ENCODE measurements at regions not wholly inside any gene's neighbourhood (a gene's known extent, or its start where the extent isn't known, plus 50 kb on each side); places are given as distances from the start of the nearest gene placed in this dataset.

- H3K36me3 ChIP-seq (ENCODE audit: insufficient read depth, low read length): no peaks in the 10 kb centered on the region
- H4K20me1 ChIP-seq (ENCODE audit: insufficient read depth, low read length, poor library complexity, severe bottlenecking): no peaks in the 10 kb centered on the region
- H3K4me1 ChIP-seq (ENCODE audit: insufficient read depth, low read length, poor library complexity, severe bottlenecking): no peaks in the 10 kb centered on the region
- H2AFZ ChIP-seq (ENCODE audit: low read length): no peak overlapping the region
- H3F3A ChIP-seq (ENCODE audit: low read depth): no peaks in the 10 kb centered on the region
- H3K79me2 ChIP-seq (ENCODE audit: insufficient read depth, low read length): no peaks in the 10 kb centered on the region
- no peaks in the 10 kb centered on the region for H3K9me2 ChIP-seq (replicated peaks; ENCODE audit: low read depth, low read length)
- H3K9me3 ChIP-seq (ENCODE audit: insufficient read depth, low read depth, low read length): no peaks in the 10 kb centered on the region; the same call in 1 of the 2 replicates
- no peak overlapping the region for H3K4me3 ChIP-seq (ENCODE audit: low read length, poor library complexity, severe bottlenecking)
- TF ChIP-seq EZH2phosphoT487 (IDR thresholded peaks at IDR 0.05; ENCODE audit: borderline replicate concordance): no peak
- TF ChIP-seq, protein P1, sequence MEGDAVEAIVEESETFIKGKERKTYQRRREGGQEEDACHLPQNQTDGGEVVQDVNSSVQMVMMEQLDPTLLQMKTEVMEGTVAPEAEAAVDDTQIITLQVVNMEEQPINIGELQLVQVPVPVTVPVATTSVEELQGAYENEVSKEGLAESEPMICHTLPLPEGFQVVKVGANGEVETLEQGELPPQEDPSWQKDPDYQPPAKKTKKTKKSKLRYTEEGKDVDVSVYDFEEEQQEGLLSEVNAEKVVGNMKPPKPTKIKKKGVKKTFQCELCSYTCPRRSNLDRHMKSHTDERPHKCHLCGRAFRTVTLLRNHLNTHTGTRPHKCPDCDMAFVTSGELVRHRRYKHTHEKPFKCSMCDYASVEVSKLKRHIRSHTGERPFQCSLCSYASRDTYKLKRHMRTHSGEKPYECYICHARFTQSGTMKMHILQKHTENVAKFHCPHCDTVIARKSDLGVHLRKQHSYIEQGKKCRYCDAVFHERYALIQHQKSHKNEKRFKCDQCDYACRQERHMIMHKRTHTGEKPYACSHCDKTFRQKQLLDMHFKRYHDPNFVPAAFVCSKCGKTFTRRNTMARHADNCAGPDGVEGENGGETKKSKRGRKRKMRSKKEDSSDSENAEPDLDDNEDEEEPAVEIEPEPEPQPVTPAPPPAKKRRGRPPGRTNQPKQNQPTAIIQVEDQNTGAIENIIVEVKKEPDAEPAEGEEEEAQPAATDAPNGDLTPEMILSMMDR (conservative IDR thresholded peaks at IDR 0.05; ENCODE audit: low read length): no peak
- H3K9ac ChIP-seq (ENCODE audit: low read depth, low read length, poor library complexity, severe bottlenecking): no peak overlapping the region
- H3K4me2 ChIP-seq (ENCODE audit: low read depth, low read length, poor library complexity, severe bottlenecking): no peak overlapping the region
- H3K27me3 ChIP-seq (ENCODE audit: insufficient read depth, low read length, poor library complexity, severe bottlenecking): no peaks in the 10 kb centered on the region
Observed at GRCh38 chr12:115253049-115253448, 569.1 kb upstream of the TBX3 start.

GRCh38 chr12:115251727-115252126 is 567.8 kb upstream of the TBX3 start:
- H3F3A ChIP-seq (ENCODE audit: low read depth): no peaks in the 10 kb centered on the region
- no peaks in the 10 kb centered on the region for H3K36me3 ChIP-seq (ENCODE audit: insufficient read depth, low read length)
- TF ChIP-seq, protein P1 (conservative IDR thresholded peaks at IDR 0.05; ENCODE audit: low read length): no peak
- no peak for TF ChIP-seq EZH2phosphoT487 (IDR thresholded peaks at IDR 0.05; ENCODE audit: borderline replicate concordance)
- no peak overlapping the region for H2AFZ ChIP-seq (ENCODE audit: low read length)
- no peak overlapping the region for H3K4me3 ChIP-seq (ENCODE audit: low read length, poor library complexity, severe bottlenecking)
- no peaks in the 10 kb centered on the region; the same call in 1 of the 2 replicates for H3K9me3 ChIP-seq (ENCODE audit: insufficient read depth, low read depth, low read length)
- H3K4me1 ChIP-seq (ENCODE audit: insufficient read depth, low read length, poor library complexity, severe bottlenecking): no peaks in the 10 kb centered on the region
- no peak overlapping the region for H3K9ac ChIP-seq (ENCODE audit: low read depth, low read length, poor library complexity, severe bottlenecking)
- no peak overlapping the region for H3K4me2 ChIP-seq (ENCODE audit: low read depth, low read length, poor library complexity, severe bottlenecking)
- no peaks in the 10 kb centered on the region for H3K9me2 ChIP-seq (replicated peaks; ENCODE audit: low read depth, low read length)
- H3K27me3 ChIP-seq (ENCODE audit: insufficient read depth, low read length, poor library complexity, severe bottlenecking): no peaks in the 10 kb centered on the region
- no peaks in the 10 kb centered on the region for H3K79me2 ChIP-seq (ENCODE audit: insufficient read depth, low read length)
- no peaks in the 10 kb centered on the region for H4K20me1 ChIP-seq (ENCODE audit: insufficient read depth, low read length, poor library complexity, severe bottlenecking)

DNA sequence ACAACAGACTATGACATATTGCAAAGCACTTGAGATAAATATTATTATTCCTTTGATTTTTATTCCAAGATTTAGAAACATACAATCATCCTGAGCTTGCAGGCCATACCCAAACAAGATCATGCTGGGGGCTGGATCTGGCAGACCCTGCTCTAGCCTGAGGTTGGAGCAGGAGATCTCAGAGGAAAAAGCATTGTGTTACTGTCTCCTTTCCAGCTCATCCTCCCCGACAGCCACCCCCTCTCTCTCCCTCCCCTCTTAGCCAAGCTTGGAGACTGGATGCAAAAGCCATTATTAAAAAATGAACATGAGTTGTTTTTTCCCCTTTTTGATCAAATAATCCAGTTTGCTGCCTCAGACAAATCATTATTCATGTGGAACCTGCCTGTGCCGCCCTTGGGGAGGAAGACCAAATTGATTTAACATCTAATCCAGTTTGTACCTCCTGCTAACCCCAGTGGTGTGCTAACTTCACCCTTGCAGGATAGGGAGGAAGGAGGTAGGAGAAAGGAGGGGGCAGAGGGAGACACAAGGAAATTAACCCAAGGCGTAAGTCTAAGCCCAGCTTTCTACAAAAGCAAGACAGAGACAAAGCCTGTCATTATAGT is 565.8 kb upstream of the TBX3 start:
- Histone ChIP-seq H2AFZ (ENCODE audit: low read length) (no peak overlapping the region), H3K79me2 (ENCODE audit: insufficient read depth, low read length) (no peaks in the 10 kb centered on the region), H3K4me3 (ENCODE audit: low read length, poor library complexity, severe bottlenecking) (no peak overlapping the region), H3K9me3 (ENCODE audit: insufficient read depth, low read depth, low read length) (no peaks in the 10 kb centered on the region; the same call in 1 of the 2 replicates), H4K20me1 (ENCODE audit: insufficient read depth, low read length, poor library complexity, severe bottlenecking) (no peaks in the 10 kb centered on the region), H3K27me3 (ENCODE audit: insufficient read depth, low read length, poor library complexity, severe bottlenecking) (no peaks in the 10 kb centered on the region), H3K36me3 (ENCODE audit: insufficient read depth, low read length) (no peaks in the 10 kb centered on the region), H3F3A (ENCODE audit: low read depth) (no peaks in the 10 kb centered on the region), H3K9me2 (replicated peaks; ENCODE audit: low read depth, low read length) (no peaks in the 10 kb centered on the region), H3K9ac (ENCODE audit: low read depth, low read length, poor library complexity, severe bottlenecking) (no peak overlapping the region), H3K4me2 (ENCODE audit: low read depth, low read length, poor library complexity, severe bottlenecking) (no peak overlapping the region), H3K4me1 (ENCODE audit: insufficient read depth, low read length, poor library complexity, severe bottlenecking) (no peaks in the 10 kb centered on the region)
- TF ChIP-seq, protein P1 (conservative IDR thresholded peaks at IDR 0.05; ENCODE audit: low read length): no peak
- no peak for TF ChIP-seq EZH2phosphoT487 (IDR thresholded peaks at IDR 0.05; ENCODE audit: borderline replicate concordance)

Measured in Loucy (cell line).